ENCODE measurements at regions not wholly inside any gene's neighbourhood (a gene's known extent, or its start where the extent isn't known, plus 50 kb on each side); places are given as distances from the start of the nearest gene placed in this dataset.

GRCh38 chr11:71078482-71078881 is 173.9 kb downstream of the SHANK2 start:
- Mint-ChIP-seq H3K9me3 (no peaks in the 10 kb centered on the region), H3K36me3 (ENCODE audit: low read depth) (no peaks in the 10 kb centered on the region), H3K27ac (ENCODE audit: unreplicated experiment) (no peak overlapping the region), H3K4me1 (no peaks in the 10 kb centered on the region), H3K27me3 (ENCODE audit: low read depth) (no peaks in the 10 kb centered on the region), H3K4me3 (no peak overlapping the region)
- DNase-seq (ENCODE audit: low read depth, low spot score) = no peak
- TF ChIP-seq CTCF (conservative IDR thresholded peaks at IDR 0.05) = no peak

- DNase-seq (ENCODE audit: low read depth, low spot score) = no peak
- Mint-ChIP-seq H3K27ac (ENCODE audit: unreplicated experiment) (no peak overlapping the region), H3K4me1 (no peaks in the 10 kb centered on the region), H3K27me3 (ENCODE audit: low read depth) (no peaks in the 10 kb centered on the region), H3K9me3 (no peaks in the 10 kb centered on the region), H3K36me3 (ENCODE audit: low read depth) (no peaks in the 10 kb centered on the region), H3K4me3 (no peak overlapping the region)
- TF ChIP-seq CTCF (conservative IDR thresholded peaks at IDR 0.05) = no peak
These were observed 175.7 kb downstream of the SHANK2 start for GRCh38 chr11:71076525-71077304.

GRCh38 chr11:71075871-71076420 is 176.4 kb downstream of the SHANK2 start:
- no peaks in the 10 kb centered on the region for H3K9me3 Mint-ChIP-seq
- H3K4me1 Mint-ChIP-seq = no peaks in the 10 kb centered on the region
- H3K4me3 Mint-ChIP-seq = no peak overlapping the region
- H3K27ac Mint-ChIP-seq (ENCODE audit: unreplicated experiment) = no peak overlapping the region
- H3K36me3 Mint-ChIP-seq (ENCODE audit: low read depth) = no peaks in the 10 kb centered on the region
- no peak for TF ChIP-seq CTCF (conservative IDR thresholded peaks at IDR 0.05)
- DNase-seq (ENCODE audit: low read depth, low spot score) = no peak
- H3K27me3 Mint-ChIP-seq (ENCODE audit: low read depth) = no peaks in the 10 kb centered on the region

- Mint-ChIP-seq H3K4me3 (no peak overlapping the region), H3K27ac (ENCODE audit: unreplicated experiment) (no peak overlapping the region), H3K36me3 (ENCODE audit: low read depth) (no peaks in the 10 kb centered on the region), H3K4me1 (no peaks in the 10 kb centered on the region), H3K9me3 (no peaks in the 10 kb centered on the region), H3K27me3 (ENCODE audit: low read depth) (peaks cover 2% of the 10 kb centered on the region)
- TF ChIP-seq CTCF (conservative IDR thresholded peaks at IDR 0.05) = no peak
- DNase-seq (ENCODE audit: low read depth, low spot score) = no peak
These were observed 177.2 kb downstream of the SHANK2 start for GRCh38 chr11:71075116-71075720.

GRCh38 chr11:71071736-71072509 is 180.5 kb downstream of the SHANK2 start:
- no peak for DNase-seq (ENCODE audit: low read depth, low spot score)
- Mint-ChIP-seq H3K4me3 (no peak overlapping the region), H3K9me3 (no peaks in the 10 kb centered on the region), H3K36me3 (ENCODE audit: low read depth) (no peaks in the 10 kb centered on the region), H3K27ac (ENCODE audit: unreplicated experiment) (peak overlapping the region; percentile 84), H3K27me3 (ENCODE audit: low read depth) (peaks cover 2% of the 10 kb centered on the region), H3K4me1 (no peaks in the 10 kb centered on the region)
- TF ChIP-seq CTCF (conservative IDR thresholded peaks at IDR 0.05) = no peak

Data from neural crest cell (in vitro differentiated cells).